NCI-H1694 (cell line): ENCODE measurements at regions not wholly inside any gene's neighbourhood (a gene's known extent, or its start where the extent isn't known, plus 50 kb on each side); places are given as distances from the start of the nearest gene placed in this dataset.
"Not testable (repeated sequence)": the region's sequence is repeated elsewhere in the genome, so short reads cannot be mapped to it uniquely, and the experiment has no call there.

ENCODE experiments used
- DNase-seq: peaks from one replicate; lab custom pipeline; 2025; lab: John Stamatoyannopoulos, UW

- not testable (repeated sequence) for DNase-seq
These were observed 84.7 kb upstream of the GATB start for GRCh38 chr4:151845551-151845950.

GRCh38 chr4:151842430-151843079, 81.7 kb upstream of the GATB start:
- no peak for DNase-seq

GRCh38 chr4:151841107-151841506, 80.3 kb upstream of the GATB start:
- DNase-seq, result no peak

GRCh38 chr4:151835467-151835866, 74.7 kb upstream of the GATB start:
- no peak for DNase-seq

GRCh38 chr4:151833174-151833573, 72.4 kb upstream of the GATB start:
- DNase-seq, result no peak

GRCh38 chr4:151831526-151831925, 70.7 kb upstream of the GATB start:
- DNase-seq, result no peak

- DNase-seq, result no peak
These were observed 69.4 kb upstream of the GATB start for GRCh38 chr4:151830168-151830567.

GRCh38 chr4:151829309-151829708, 68.5 kb upstream of the GATB start:
- no peak for DNase-seq

GRCh38 chr4:151824656-151825055, 63.8 kb upstream of the GATB start:
- DNase-seq, result no peak

GRCh38 chr4:151822331-151822730, 61.5 kb upstream of the GATB start:
- no peak for DNase-seq

GRCh38 chr4:151820004-151820403, 59.2 kb upstream of the GATB start:
- DNase-seq, result no peak

- no peak for DNase-seq
These were observed 50.6 kb upstream of the GATB start for GRCh38 chr4:151811403-151811802.
